ENCODE measurements at regions not wholly inside any gene's neighbourhood (a gene's known extent, or its start where the extent isn't known, plus 50 kb on each side); places are given as distances from the start of the nearest gene placed in this dataset.

GRCh38 chr20:4508773-4509172, 177.5 kb upstream of the PRNP start:
- no peak for TF ChIP-seq CTCF (IDR thresholded peaks at IDR 0.05; ENCODE audit: low read depth, low read length)
- TF ChIP-seq EZH2phosphoT487 (IDR thresholded peaks at IDR 0.05; ENCODE audit: low read depth) = no peak
